Thyroid gland (tissue), 4 donors: ENCODE measurements at regions not wholly inside any gene's neighbourhood (a gene's known extent, or its start where the extent isn't known, plus 50 kb on each side); places are given as distances from the start of the nearest gene placed in this dataset.

Source experiments
- DNase-seq, 2 donors: peaks; one replicate each; pipeline ENCODE4 v3.0.0-alpha.2; 2019
- H3K27ac ChIP-seq, 3 donors: fragments of 200-600 bp; sonication (generic); 1 replicate in 2 of 3; 2 replicates in 1 of 3; pipeline ENCODE4 v1.5.1; 2016 to 2019; ENCODE audit warnings: mild to moderate bottlenecking in 1 of 3, moderate library complexity in 1 of 3
- H3K27me3 ChIP-seq: fragments of 200-600 bp; sonication (generic); one replicate; pipeline ENCODE4 v1.5.1; 2019
- H3K36me3 ChIP-seq, 2 donors: fragments of 200-600 bp; sonication (generic); one replicate each; pipeline ENCODE4 v1.5.1; 2016 to 2019
- H3K4me1 ChIP-seq, 2 donors: fragments of 200-600 bp; sonication (generic); one replicate each; pipeline ENCODE4 v1.5.1; 2017 to 2019
- H3K4me3 ChIP-seq, 3 donors: fragments of 200-600 bp; sonication (generic); replicated peaks in 1 of 3; 1 replicate in 2 of 3; 2 replicates in 1 of 3; pipeline ENCODE4 v1.5.1; 2016; ENCODE audit warnings: mild to moderate bottlenecking in 1 of 3
- H3K9me3 ChIP-seq: fragments of 200-600 bp; sonication (generic); one replicate; pipeline ENCODE4 v1.5.1; 2017
- POLR2A ChIP-seq, 2 donors: fragments of 450-650 bp; IDR thresholded peaks; one replicate each; pipeline ENCODE4 v1.6.1; 2017; ENCODE audit warnings: antibody characterized with exemption in 2 of 2, mild to moderate bottlenecking in 2 of 2, moderate library complexity in 1 of 2
- WGBS, 2 donors: methylation state at CpG; one replicate each; pipeline ENCODE4 v1.1.5; 2017; 5-methylcytosine and 5-hydroxymethylcytosine counted together
- intact Hi-C: fragments of 100-400 bp; cut with DNase I; formaldehyde crosslinking; loops from one replicate; pipeline ENCODE4 v1.15.1; 2023
- TF ChIP-seq, protein P1 (sequence below), 6 experiments: fragments of 200-600 bp in 3 of 6; fragments of 450-650 bp in 3 of 6; sonication (generic) in 3 of 6; IDR thresholded peaks; one replicate each; pipeline ENCODE4 v1.5.1; 2016 to 2019; ENCODE audit warnings: antibody characterized with exemption in 6 of 6, mild to moderate bottlenecking in 2 of 6, inconsistent platforms in 1 of 6, moderate library complexity in 1 of 6

DNA sequence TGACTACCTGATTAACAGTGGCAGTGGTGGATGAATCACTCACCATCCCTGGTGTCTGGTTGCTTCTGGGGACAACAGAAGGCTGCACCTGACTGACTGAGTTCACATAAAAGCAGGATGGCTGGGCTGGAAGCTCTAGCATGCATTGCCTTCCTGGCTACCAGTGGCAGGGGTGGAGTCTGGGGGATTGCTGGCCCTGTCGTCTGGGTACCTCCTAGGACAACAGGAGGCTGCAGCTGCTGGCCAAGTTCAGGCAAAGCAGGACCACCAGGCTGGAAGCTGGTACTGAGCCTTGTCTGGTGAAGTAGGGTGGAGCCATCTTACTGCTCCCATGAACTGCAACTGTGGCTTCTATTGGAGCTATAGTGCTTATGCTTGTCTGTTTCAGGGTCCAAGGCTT lies 480.8 kb upstream of the CTNND2 start:
- no peaks in the 10 kb centered on the region for H3K4me1 ChIP-seq
- H3K4me3 ChIP-seq, result no peak overlapping the region
- intact Hi-C loops, result no loop called here
- DNase-seq, result no peak
- no peaks in the 10 kb centered on the region for H3K9me3 ChIP-seq
- 89% methylated on average over 1 of the region's 1 CpG; no CpG with 5 or more reads in 1 of the 2 donors for WGBS, 2 donors
- TF ChIP-seq, protein P1, sequence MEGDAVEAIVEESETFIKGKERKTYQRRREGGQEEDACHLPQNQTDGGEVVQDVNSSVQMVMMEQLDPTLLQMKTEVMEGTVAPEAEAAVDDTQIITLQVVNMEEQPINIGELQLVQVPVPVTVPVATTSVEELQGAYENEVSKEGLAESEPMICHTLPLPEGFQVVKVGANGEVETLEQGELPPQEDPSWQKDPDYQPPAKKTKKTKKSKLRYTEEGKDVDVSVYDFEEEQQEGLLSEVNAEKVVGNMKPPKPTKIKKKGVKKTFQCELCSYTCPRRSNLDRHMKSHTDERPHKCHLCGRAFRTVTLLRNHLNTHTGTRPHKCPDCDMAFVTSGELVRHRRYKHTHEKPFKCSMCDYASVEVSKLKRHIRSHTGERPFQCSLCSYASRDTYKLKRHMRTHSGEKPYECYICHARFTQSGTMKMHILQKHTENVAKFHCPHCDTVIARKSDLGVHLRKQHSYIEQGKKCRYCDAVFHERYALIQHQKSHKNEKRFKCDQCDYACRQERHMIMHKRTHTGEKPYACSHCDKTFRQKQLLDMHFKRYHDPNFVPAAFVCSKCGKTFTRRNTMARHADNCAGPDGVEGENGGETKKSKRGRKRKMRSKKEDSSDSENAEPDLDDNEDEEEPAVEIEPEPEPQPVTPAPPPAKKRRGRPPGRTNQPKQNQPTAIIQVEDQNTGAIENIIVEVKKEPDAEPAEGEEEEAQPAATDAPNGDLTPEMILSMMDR (IDR thresholded peaks at IDR 0.05), result no peak
- TF ChIP-seq POLR2A (IDR thresholded peaks at IDR 0.05), result no peak
- no peak overlapping the region for H3K27ac ChIP-seq
- no peaks in the 10 kb centered on the region for H3K27me3 ChIP-seq
- H3K36me3 ChIP-seq, result no peaks in the 10 kb centered on the region

- WGBS, 2 donors, result 91 to 93% methylated on average over 5 of the region's 5 CpGs
- intact Hi-C loops, result no loop called here
These were observed 479.8 kb upstream of the CTNND2 start for GRCh38 chr5:12384005-12384404.

DNA sequence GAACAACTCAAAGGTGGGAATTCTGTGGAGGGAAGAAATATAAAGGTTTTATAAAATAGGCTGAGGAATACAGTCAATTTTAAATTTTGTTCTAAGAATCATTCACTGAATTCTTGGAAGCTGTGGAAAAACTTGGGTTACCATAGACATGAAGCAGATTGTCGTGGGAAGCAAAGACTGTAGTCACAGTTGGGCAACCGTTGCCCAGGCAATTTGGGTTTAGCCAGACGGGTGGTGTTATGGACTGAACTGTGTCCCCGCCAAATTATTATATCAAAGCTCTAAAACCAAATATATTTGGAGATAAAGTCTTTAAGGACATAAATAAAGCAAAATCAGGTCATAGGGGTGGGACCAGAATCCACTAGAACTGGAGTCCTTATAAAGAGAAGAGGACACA lies 463.7 kb upstream of the CTNND2 start:
- H3K4me3 ChIP-seq, result no peak overlapping the region
- no peaks in the 10 kb centered on the region for H3K9me3 ChIP-seq
- no peak for DNase-seq
- H3K27ac ChIP-seq, result no peak overlapping the region
- no peaks in the 10 kb centered on the region for H3K27me3 ChIP-seq
- no peaks in the 10 kb centered on the region for H3K36me3 ChIP-seq
- intact Hi-C loops, result no loop called here
- 81 to 90% methylated on average over 4 of the region's 4 CpGs for WGBS, 2 donors
- H3K4me1 ChIP-seq, result no peaks in the 10 kb centered on the region
- no peak for TF ChIP-seq POLR2A (IDR thresholded peaks at IDR 0.05)
- TF ChIP-seq, protein P1 (IDR thresholded peaks at IDR 0.05), result no peak

More at GRCh38 chr5:12384005-12384404, 479.8 kb upstream of the CTNND2 start:
- Histone ChIP-seq H3K27me3 (no peaks in the 10 kb centered on the region), H3K4me3 (no peak overlapping the region), H3K36me3 (no peaks in the 10 kb centered on the region), H3K4me1 (no peaks in the 10 kb centered on the region), H3K27ac (no peak overlapping the region), H3K9me3 (no peaks in the 10 kb centered on the region)
- DNase-seq, result no peak
- TF ChIP-seq, protein P1 (IDR thresholded peaks at IDR 0.05), result no peak
- TF ChIP-seq POLR2A (IDR thresholded peaks at IDR 0.05), result no peak

- WGBS, 2 donors, result 94 to 95% methylated on average over 1 of the region's 1 CpG
- H3K9me3 ChIP-seq, result no peaks in the 10 kb centered on the region
These were observed 456.0 kb upstream of the CTNND2 start for GRCh38 chr5:12360218-12360617.

DNA sequence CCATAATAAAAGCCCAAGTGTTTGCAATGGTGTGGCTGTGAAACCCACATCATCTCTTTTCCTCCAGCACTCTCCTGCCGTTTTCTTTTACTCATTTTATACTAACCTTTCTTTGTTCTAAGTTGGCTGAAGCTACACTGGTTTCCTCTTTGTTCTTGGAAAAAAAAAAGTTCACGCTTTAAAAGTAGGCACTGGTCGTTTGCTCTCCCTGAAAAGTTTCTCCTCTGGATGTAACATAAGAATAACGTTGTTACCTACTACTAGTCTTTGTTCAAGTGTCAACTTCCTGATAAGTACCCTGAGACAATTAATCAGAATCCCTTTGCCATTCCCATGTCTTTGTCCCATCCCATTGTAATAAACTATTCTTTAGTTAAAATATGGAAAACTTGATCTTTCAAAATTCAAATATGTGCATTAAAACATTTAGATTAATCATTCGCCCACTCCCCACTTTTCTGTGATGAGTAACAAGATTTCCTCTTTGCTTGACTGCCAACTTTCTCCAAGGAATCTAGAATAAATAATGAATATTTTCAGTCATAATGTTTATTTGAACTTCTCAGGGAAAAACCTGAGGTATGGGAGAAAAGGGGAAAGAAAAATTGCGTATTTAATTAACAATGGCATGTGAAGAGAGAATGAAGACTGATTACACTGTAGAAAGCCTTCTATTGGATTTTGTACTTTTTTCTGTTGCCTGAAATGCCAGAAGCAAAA lies 454.3 kb upstream of the CTNND2 start:
- Histone ChIP-seq H3K4me3 (no peak overlapping the region), H3K27me3 (no peaks in the 10 kb centered on the region), H3K9me3 (no peaks in the 10 kb centered on the region), H3K27ac (no peak overlapping the region), H3K36me3 (no peaks in the 10 kb centered on the region), H3K4me1 (no peaks in the 10 kb centered on the region)
- 53 to 61% methylated on average over 6 of the region's 6 CpGs for WGBS, 2 donors
- DNase-seq, result no peak
- intact Hi-C loops, result no loop called here
- TF ChIP-seq POLR2A (IDR thresholded peaks at IDR 0.05), result no peak
- TF ChIP-seq, protein P1 (IDR thresholded peaks at IDR 0.05), result no peak

More at GRCh38 chr5:12360218-12360617, 456.0 kb upstream of the CTNND2 start:
- Histone ChIP-seq H3K27me3 (no peaks in the 10 kb centered on the region), H3K4me1 (no peaks in the 10 kb centered on the region), H3K27ac (no peak overlapping the region), H3K36me3 (no peaks in the 10 kb centered on the region), H3K4me3 (no peak overlapping the region)
- TF ChIP-seq POLR2A (IDR thresholded peaks at IDR 0.05), result no peak
- TF ChIP-seq, protein P1 (IDR thresholded peaks at IDR 0.05), result no peak
- no peak for DNase-seq
- intact Hi-C loops, result no loop called here
